Fibroblast of lung (primary cell): ENCODE measurements at regions not wholly inside any gene's neighbourhood (a gene's known extent, or its start where the extent isn't known, plus 50 kb on each side); places are given as distances from the start of the nearest gene placed in this dataset.
A peak's percentile ranks its signal among the peaks of the same experiment; 100 is the strongest.
"Not testable (repeated sequence)": the region's sequence is repeated elsewhere in the genome, so short reads cannot be mapped to it uniquely, and the experiment has no call there.

Experiments used
- DNase-seq, 2 donors: peaks; one replicate each; pipeline versions ENCODE4 v3.0.0 to v3.0.0-alpha.2; 2010; ENCODE audit warnings: low read depth in 2 of 2
- H2AFZ ChIP-seq: 2 replicates; pipeline ENCODE4 v1.5.1; 2012; ENCODE audit warnings: low read length, control low read depth, inconsistent platforms
- H3K27ac ChIP-seq: 2 replicates; pipeline ENCODE4 v1.5.1; 2011; ENCODE audit warnings: low read length, control low read depth; ENCODE audit not compliant: insufficient read depth
- H3K27me3 ChIP-seq: 2 replicates; pipeline ENCODE4 v1.5.1; 2011; ENCODE audit warnings: mild to moderate bottlenecking, low read length; ENCODE audit not compliant: control insufficient read depth, insufficient read depth
- H3K36me3 ChIP-seq: 2 replicates; pipeline ENCODE4 v1.5.1; 2011; ENCODE audit warnings: low read length; ENCODE audit not compliant: control insufficient read depth, insufficient read depth
- H3K4me1 ChIP-seq: 2 replicates; pipeline ENCODE4 v1.5.1; 2011; ENCODE audit warnings: low read length; ENCODE audit not compliant: control insufficient read depth, insufficient read depth; ENCODE audit errors: extremely low read depth
- H3K4me2 ChIP-seq: 2 replicates; pipeline ENCODE4 v1.5.1; 2011; ENCODE audit warnings: low read length, control low read depth; ENCODE audit not compliant: insufficient read depth; ENCODE audit errors: extremely low read depth
- H3K4me3 ChIP-seq, 4 experiments: fragments of 200-600 bp in 1 of 4; sonication (generic) in 1 of 4; replicated peaks in 1 of 4; 2 replicates each; pipeline ENCODE4 v1.5.1; 2011 to 2016; ENCODE audit warnings: low read length in 4 of 4, low read depth in 3 of 4, mild to moderate bottlenecking in 3 of 4, control low read depth in 2 of 4, inconsistent platforms in 1 of 4, mixed read lengths in 1 of 4; ENCODE audit not compliant: insufficient read depth in 1 of 4; ENCODE audit errors: control extremely low read depth in 1 of 4
- H3K79me2 ChIP-seq: 2 replicates; pipeline ENCODE4 v1.5.1; 2012; ENCODE audit warnings: mild to moderate bottlenecking, low read length, inconsistent platforms; ENCODE audit not compliant: control insufficient read depth, insufficient read depth
- H3K9ac ChIP-seq: 2 replicates; pipeline ENCODE4 v1.5.1; 2011; ENCODE audit warnings: mild to moderate bottlenecking, low read length, control low read depth; ENCODE audit not compliant: insufficient read depth
- H3K9me3 ChIP-seq: 2 replicates; pipeline ENCODE4 v1.5.1; 2012; ENCODE audit warnings: low read depth, low read length; ENCODE audit not compliant: control insufficient read depth, insufficient read depth
- H4K20me1 ChIP-seq: 2 replicates; pipeline ENCODE4 v1.5.1; 2011; ENCODE audit warnings: low read length; ENCODE audit not compliant: control insufficient read depth, insufficient read depth; ENCODE audit errors: extremely low read depth
- EZH2 ChIP-seq: IDR thresholded peaks from 2 replicates; pipeline ENCODE4 v1.5.1; 2012; ENCODE audit warnings: low read length, control low read depth, mild to moderate bottlenecking; ENCODE audit errors: missing control alignments
- TF ChIP-seq, protein P1 (sequence below), 2 donors: IDR thresholded peaks in 1 of 2; conservative IDR thresholded peaks in 1 of 2; 1 replicate in 1 of 2; 2 replicates in 1 of 2; pipeline ENCODE4 v1.5.1; 2011 to 2012; ENCODE audit warnings: low read length in 2 of 2, control low read depth in 1 of 2, inconsistent platforms in 1 of 2, low read depth in 1 of 2, mild to moderate bottlenecking in 1 of 2

DNA sequence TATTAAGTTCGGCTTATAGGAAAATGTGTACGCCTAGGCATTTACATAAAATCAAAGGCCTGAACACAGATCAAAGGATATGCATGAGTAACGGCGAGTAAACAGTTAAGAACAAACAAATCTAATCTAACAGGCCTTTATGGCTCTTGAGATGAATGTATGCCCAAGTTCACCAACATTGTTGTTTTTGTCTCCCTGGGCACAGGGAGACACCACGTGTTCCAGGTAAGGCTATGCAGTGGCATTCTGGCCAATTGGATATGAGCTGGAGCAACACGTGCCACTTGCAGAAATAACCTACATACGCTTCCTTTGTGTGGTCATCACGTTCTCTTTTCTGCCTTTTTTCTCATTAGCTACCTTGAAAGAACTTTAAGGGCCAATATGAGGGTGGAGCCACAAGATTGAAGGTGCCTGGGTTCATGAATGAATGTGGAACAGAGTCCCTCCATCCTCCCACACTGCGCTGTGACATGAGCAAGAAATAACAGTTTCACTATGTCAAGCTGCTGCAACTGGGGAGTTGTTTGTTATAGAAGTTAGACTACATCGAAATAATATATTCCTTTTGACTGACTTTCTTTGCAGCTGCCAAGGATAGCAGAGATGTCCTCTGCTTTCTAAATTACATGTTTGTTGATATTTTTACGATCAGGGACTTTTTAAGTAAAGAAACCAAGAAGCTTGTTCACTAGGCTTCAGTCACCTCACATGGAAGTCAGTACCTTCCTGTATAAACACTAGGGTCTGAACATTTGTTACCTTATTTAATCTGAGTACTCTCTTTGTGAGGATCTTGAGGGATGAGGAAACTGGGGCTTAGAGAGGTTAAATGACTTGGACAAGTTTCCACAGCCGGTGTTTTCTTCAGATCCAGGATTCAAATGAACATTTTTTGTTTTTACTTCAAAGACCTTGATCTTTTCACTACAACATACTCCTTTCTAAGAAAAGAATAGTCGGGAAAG is 427.5 kb upstream of the TBL1XR1 start:
- Histone ChIP-seq H3K9ac (no peak overlapping the region), H2AFZ (peak overlapping the region; percentile 21), H4K20me1 (no peaks in the 10 kb centered on the region), H3K4me1 (peaks cover 2% of the 10 kb centered on the region), H3K79me2 (no peaks in the 10 kb centered on the region), H3K27me3 (no peaks in the 10 kb centered on the region), H3K36me3 (no peaks in the 10 kb centered on the region), H3K27ac (no peak overlapping the region), H3K4me2 (no peak overlapping the region), H3K9me3 (no peaks in the 10 kb centered on the region), H3K4me3 (no peak overlapping the region)
- TF ChIP-seq, protein P1, sequence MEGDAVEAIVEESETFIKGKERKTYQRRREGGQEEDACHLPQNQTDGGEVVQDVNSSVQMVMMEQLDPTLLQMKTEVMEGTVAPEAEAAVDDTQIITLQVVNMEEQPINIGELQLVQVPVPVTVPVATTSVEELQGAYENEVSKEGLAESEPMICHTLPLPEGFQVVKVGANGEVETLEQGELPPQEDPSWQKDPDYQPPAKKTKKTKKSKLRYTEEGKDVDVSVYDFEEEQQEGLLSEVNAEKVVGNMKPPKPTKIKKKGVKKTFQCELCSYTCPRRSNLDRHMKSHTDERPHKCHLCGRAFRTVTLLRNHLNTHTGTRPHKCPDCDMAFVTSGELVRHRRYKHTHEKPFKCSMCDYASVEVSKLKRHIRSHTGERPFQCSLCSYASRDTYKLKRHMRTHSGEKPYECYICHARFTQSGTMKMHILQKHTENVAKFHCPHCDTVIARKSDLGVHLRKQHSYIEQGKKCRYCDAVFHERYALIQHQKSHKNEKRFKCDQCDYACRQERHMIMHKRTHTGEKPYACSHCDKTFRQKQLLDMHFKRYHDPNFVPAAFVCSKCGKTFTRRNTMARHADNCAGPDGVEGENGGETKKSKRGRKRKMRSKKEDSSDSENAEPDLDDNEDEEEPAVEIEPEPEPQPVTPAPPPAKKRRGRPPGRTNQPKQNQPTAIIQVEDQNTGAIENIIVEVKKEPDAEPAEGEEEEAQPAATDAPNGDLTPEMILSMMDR (conservative IDR thresholded peaks at IDR 0.05 in 1 of 2, IDR thresholded peaks at IDR 0.05 in 1 of 2; ENCODE audit: low read depth in 1 of 2, low read length in 2 of 2), result no peak
- TF ChIP-seq EZH2, result no peak
- no peak for DNase-seq

DNA sequence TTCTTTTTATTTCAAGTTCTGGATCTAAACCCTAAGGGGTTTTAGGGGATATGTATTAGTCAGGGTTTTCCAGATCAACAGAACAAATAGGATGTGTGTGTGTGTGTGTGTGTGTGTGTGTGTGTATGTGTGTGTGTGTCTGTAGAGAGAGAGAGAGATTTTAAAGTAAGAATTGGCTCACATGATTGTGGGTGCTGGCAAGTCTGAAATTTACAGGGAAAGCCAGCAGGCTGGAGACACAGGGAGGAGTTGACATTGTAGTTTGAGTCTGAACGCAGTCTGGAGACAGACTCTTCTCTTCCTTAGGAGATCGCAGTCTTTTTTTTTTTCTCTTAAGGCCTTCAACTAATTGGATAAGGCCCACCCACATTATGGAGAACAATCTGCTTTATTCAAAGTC is 428.8 kb upstream of the TBL1XR1 start:
- Histone ChIP-seq H2AFZ (no peak overlapping the region), H3K4me2 (no peak overlapping the region), H3K27me3 (no peaks in the 10 kb centered on the region), H3K4me3 (no peak overlapping the region), H4K20me1 (no peaks in the 10 kb centered on the region), H3K27ac (no peak overlapping the region), H3K9me3 (no peaks in the 10 kb centered on the region), H3K9ac (no peak overlapping the region), H3K36me3 (no peaks in the 10 kb centered on the region), H3K79me2 (no peaks in the 10 kb centered on the region), H3K4me1 (peaks cover 2% of the 10 kb centered on the region)
- TF ChIP-seq, protein P1 (conservative IDR thresholded peaks at IDR 0.05 in 1 of 2, IDR thresholded peaks at IDR 0.05 in 1 of 2; ENCODE audit: low read depth in 1 of 2, low read length in 2 of 2), result no peak
- TF ChIP-seq EZH2, result no peak
- no peak for DNase-seq

DNA sequence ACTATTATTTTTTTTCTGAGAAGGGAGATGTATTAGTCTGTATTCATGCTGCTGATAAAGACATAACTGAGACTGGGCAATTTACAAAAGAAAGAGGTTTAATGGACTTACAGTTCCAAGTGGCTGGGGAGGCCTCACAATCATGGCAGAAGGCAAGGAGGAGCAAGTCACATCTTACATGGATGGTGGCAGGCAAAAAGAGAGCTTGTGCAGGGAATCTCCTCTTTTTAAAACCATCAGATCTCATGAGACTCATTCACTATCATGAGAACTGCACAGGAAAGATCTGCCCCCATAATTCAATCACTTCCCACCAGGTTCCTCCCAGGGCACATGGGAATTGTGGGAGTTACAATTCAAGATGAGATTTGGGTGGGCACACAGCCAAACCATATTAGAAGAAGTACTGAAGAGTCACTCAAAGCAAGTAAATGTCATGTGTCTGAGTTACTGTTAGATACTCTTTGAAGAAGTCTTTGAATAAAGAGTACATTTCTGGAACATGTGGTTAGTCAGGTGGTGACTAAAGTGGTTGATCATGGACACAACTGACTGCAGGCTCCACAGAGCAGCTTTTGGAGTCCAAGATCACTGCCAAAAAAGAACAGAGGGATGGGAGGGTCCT is 430.9 kb upstream of the TBL1XR1 start:
- not testable (repeated sequence) for H3K79me2 ChIP-seq, H3K36me3 ChIP-seq, H2AFZ ChIP-seq, H3K9ac ChIP-seq, DNase-seq, H3K4me3 ChIP-seq, H3K27me3 ChIP-seq, H3K4me1 ChIP-seq, H4K20me1 ChIP-seq, H3K27ac ChIP-seq, H3K4me2 ChIP-seq, H3K9me3 ChIP-seq
